CD14-positive monocyte (primary cell): ENCODE measurements at regions not wholly inside any gene's neighbourhood (a gene's known extent, or its start where the extent isn't known, plus 50 kb on each side); places are given as distances from the start of the nearest gene placed in this dataset.

ENCODE experiments used
- DNase-seq, 3 donors: peaks; one replicate each; pipeline ENCODE4 v3.0.0-alpha.2; 2011 to 2022
- H2AFZ ChIP-seq: 2 replicates; pipeline ENCODE4 v1.6.0; 2012; ENCODE audit warnings: mild to moderate bottlenecking, low read depth, low read length, inconsistent platforms; ENCODE audit not compliant: insufficient read depth, poor library complexity, severe bottlenecking
- H3K27ac ChIP-seq, 2 donors: 1 replicate in 1 of 2; 2 replicates in 1 of 2; pipeline ENCODE4 v1.5.1; 2012 to 2013; ENCODE audit warnings: low read length in 2 of 2, control low read depth in 1 of 2, inconsistent platforms in 1 of 2, low read depth in 1 of 2, mild to moderate bottlenecking in 1 of 2
- H3K27me3 ChIP-seq, 2 donors: one replicate each; pipeline versions ENCODE4 v1.6.0 to v1.6.1; 2011 to 2013; ENCODE audit warnings: low read length in 2 of 2; ENCODE audit not compliant: control insufficient read depth in 2 of 2, insufficient read depth in 2 of 2
- H3K36me3 ChIP-seq, 2 donors: replicated peaks in 1 of 2; 1 replicate in 1 of 2; 2 replicates in 1 of 2; pipeline versions ENCODE4 v1.5.1 to v1.6.1; 2012 to 2013; ENCODE audit warnings: low read length in 2 of 2, control low read depth in 1 of 2, inconsistent platforms in 1 of 2, mild to moderate bottlenecking in 1 of 2; ENCODE audit not compliant: insufficient read depth in 2 of 2, control insufficient read depth in 1 of 2
- H3K4me1 ChIP-seq, 2 donors: 1 replicate in 1 of 2; 2 replicates in 1 of 2; pipeline versions ENCODE4 v1.5.1 to v1.6.1; 2012 to 2013; ENCODE audit warnings: low read length in 2 of 2, control low read depth in 1 of 2, inconsistent platforms in 1 of 2, mild to moderate bottlenecking in 1 of 2, moderate library complexity in 1 of 2; ENCODE audit not compliant: insufficient read depth in 2 of 2, control insufficient read depth in 1 of 2
- H3K4me2 ChIP-seq: replicated peaks from 2 replicates; pipeline ENCODE3; 2012; ENCODE audit warnings: low read length, moderate library complexity, mild to moderate bottlenecking; ENCODE audit not compliant: poor library complexity, severe bottlenecking; ENCODE audit errors: extremely low read depth
- H3K4me3 ChIP-seq, 3 experiments: fragments of 200-600 bp in 1 of 3; sonication (generic) in 1 of 3; replicated peaks in 1 of 3; 1 replicate in 2 of 3; 2 replicates in 1 of 3; pipeline ENCODE4 v1.5.1; 2011 to 2013; ENCODE audit warnings: low read length in 3 of 3, mild to moderate bottlenecking in 3 of 3, control low read depth in 2 of 3, low read depth in 2 of 3, inconsistent platforms in 1 of 3, moderate library complexity in 1 of 3
- H3K79me2 ChIP-seq: 2 replicates; pipeline ENCODE4 v1.6.0; 2012; ENCODE audit warnings: mild to moderate bottlenecking, control low read depth, inconsistent platforms, low read length, moderate library complexity; ENCODE audit not compliant: insufficient read depth
- H3K9ac ChIP-seq: 2 replicates; pipeline ENCODE4 v1.6.0; 2017; ENCODE audit warnings: low read length, mild to moderate bottlenecking; ENCODE audit not compliant: insufficient read depth, poor library complexity, severe bottlenecking
- H3K9me3 ChIP-seq, 2 donors: replicated peaks in 1 of 2; 1 replicate in 1 of 2; 2 replicates in 1 of 2; pipeline versions ENCODE4 v1.5.1 to v1.6.1; 2012 to 2013; ENCODE audit warnings: low read length in 2 of 2, control low read depth in 1 of 2; ENCODE audit not compliant: control insufficient read depth in 1 of 2, insufficient read depth in 1 of 2
- H4K20me1 ChIP-seq: 2 replicates; pipeline ENCODE4 v1.6.0; 2012; ENCODE audit warnings: mild to moderate bottlenecking, low read length, control low read depth, moderate library complexity; ENCODE audit not compliant: insufficient read depth
- H3K27ac Mint-ChIP-seq, 7 donors: one replicate each; pipeline ENCODE4 v1.8.0; 2020; ENCODE audit warnings: mild to moderate bottlenecking in 7 of 7, mixed read lengths in 7 of 7, moderate library complexity in 6 of 7, inconsistent platforms in 2 of 7
- H3K27me3 Mint-ChIP-seq, 3 donors: one replicate each; pipeline ENCODE4 v1.8.0; 2021 to 2022; ENCODE audit warnings: low read depth in 3 of 3, mild to moderate bottlenecking in 3 of 3, mixed read lengths in 3 of 3, moderate library complexity in 3 of 3, inconsistent platforms in 1 of 3
- H3K36me3 Mint-ChIP-seq, 2 donors: one replicate each; pipeline ENCODE4 v1.8.0; 2020; ENCODE audit warnings: mixed read lengths in 2 of 2, inconsistent platforms in 1 of 2, mild to moderate bottlenecking in 1 of 2
- H3K4me1 Mint-ChIP-seq: one replicate; pipeline ENCODE4 v1.8.0; 2020; ENCODE audit warnings: mild to moderate bottlenecking, mixed read lengths
- H3K4me3 Mint-ChIP-seq, 2 donors: one replicate each; pipeline ENCODE4 v1.8.0; 2020; ENCODE audit warnings: mild to moderate bottlenecking in 2 of 2, mixed read lengths in 2 of 2, moderate library complexity in 1 of 2
- H3K9me3 Mint-ChIP-seq, 7 donors: one replicate each; pipeline ENCODE4 v1.8.0; 2020 to 2022; ENCODE audit warnings: mixed read lengths in 7 of 7, mild to moderate bottlenecking in 6 of 7, moderate library complexity in 6 of 7, inconsistent platforms in 2 of 7
- WGBS: methylation state at CpG from one replicate; pipeline ENCODE4 v1.1.5; 2013; ENCODE audit warnings: missing lambda C conversion rate; ENCODE audit not compliant: insufficient coverage; 5-methylcytosine and 5-hydroxymethylcytosine counted together
- intact Hi-C, 2 donors: fragments of 100-400 bp; cut with micrococcal nuclease; formaldehyde crosslinking; loops; one replicate each; pipeline versions ENCODE4 v1.15.0 to v1.15.1; 2023
- TF ChIP-seq, protein P1 (sequence below): fragments of 200-600 bp; IDR thresholded peaks from one replicate; pipeline ENCODE4 v1.8.0; 2022; ENCODE audit warnings: antibody characterized with exemption, mild to moderate bottlenecking

DNA sequence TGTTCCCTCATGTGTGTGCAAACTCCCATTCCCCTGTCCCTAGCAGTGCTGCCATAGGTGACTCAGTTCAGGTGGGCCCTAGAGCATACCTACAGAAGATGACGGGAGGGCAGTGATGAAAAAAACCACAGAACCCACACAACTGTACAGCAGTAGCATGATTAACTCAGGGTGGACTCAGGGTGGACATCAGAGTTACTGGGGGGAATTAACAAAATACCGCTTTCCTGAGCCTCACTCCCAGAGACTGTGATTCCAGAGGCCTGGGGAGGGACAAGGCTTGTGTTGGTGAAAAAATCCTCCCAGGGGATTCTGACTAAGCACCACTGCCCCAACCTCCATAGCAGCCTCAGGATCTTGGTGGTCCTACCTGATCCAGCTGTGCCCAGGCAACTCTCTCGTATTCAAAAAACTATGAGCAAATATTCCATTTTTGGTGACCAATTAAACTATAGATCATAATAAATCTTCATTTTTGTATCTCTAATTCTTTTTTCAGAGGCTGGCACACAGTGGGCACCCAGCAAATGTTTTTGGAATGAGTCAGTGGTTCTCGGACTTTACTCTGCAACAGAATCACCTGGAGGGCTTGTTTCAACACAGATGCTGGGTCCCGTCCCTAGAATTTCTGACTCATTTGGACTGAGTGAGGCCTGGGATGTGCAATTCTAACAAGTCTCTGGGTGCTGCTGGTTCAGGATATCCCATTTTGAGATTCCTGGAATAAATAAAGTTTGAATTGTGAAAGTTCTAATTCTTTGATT, 84.1 kb upstream of the NABP1 start:
- Histone ChIP-seq H3K36me3 (no peaks in the 10 kb centered on the region), H2AFZ (no peak overlapping the region), H3K27ac (no peak overlapping the region), H3K4me2 (no peak overlapping the region), H3K27me3 (no peaks in the 10 kb centered on the region), H3K79me2 (no peaks in the 10 kb centered on the region), H3K9ac (no peak overlapping the region), H3K4me3 (no peak overlapping the region), H3K9me3 (no peaks in the 10 kb centered on the region), H3K4me1 (no peaks in the 10 kb centered on the region), H4K20me1 (no peaks in the 10 kb centered on the region)
- 62% methylated on average over 3 of the region's 5 CpGs for WGBS
- Mint-ChIP-seq H3K27me3 (peaks cover 0 to 3% (median 1%) of the 10 kb centered on the region in 3 donors), H3K4me1 (no peaks in the 10 kb centered on the region), H3K9me3 (peaks cover 0 to 4% (median 2%) of the 10 kb centered on the region in 7 donors), H3K36me3 (no peaks in the 10 kb centered on the region), H3K4me3 (no peak overlapping the region), H3K27ac (no peak overlapping the region)
- TF ChIP-seq, protein P1, sequence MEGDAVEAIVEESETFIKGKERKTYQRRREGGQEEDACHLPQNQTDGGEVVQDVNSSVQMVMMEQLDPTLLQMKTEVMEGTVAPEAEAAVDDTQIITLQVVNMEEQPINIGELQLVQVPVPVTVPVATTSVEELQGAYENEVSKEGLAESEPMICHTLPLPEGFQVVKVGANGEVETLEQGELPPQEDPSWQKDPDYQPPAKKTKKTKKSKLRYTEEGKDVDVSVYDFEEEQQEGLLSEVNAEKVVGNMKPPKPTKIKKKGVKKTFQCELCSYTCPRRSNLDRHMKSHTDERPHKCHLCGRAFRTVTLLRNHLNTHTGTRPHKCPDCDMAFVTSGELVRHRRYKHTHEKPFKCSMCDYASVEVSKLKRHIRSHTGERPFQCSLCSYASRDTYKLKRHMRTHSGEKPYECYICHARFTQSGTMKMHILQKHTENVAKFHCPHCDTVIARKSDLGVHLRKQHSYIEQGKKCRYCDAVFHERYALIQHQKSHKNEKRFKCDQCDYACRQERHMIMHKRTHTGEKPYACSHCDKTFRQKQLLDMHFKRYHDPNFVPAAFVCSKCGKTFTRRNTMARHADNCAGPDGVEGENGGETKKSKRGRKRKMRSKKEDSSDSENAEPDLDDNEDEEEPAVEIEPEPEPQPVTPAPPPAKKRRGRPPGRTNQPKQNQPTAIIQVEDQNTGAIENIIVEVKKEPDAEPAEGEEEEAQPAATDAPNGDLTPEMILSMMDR: no peak
- intact Hi-C loops: no loop called here
- no peak for DNase-seq

DNA sequence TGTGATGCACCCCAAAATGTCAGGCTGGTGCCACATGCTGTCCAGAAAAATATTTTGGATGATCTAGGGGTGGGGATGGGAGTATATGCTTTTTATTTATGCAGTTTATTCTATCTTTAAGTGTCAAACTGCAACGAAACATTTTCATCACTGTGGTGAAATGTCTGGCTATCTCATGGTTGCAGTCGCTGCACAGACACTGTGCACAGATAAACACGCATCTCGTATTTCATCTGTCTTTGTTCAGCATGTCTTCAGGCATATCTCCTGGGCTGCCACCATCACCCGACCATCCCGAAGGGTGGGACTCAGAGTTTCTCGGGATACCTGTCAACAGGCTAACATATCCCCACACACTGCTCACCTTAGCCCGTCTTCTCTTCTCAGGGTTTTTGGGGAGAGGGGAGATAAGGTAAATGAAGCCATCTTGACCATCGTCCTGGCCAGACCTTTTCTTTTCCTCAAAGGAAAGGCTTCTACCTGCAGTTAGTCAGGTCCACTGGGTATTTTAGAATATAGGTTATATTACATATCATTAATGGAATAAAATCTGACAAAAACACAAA, 80.7 kb upstream of the NABP1 start:
- Histone ChIP-seq H3K79me2 (no peaks in the 10 kb centered on the region), H2AFZ (no peak overlapping the region), H3K4me3 (no peak overlapping the region), H3K9me3 (no peaks in the 10 kb centered on the region), H3K36me3 (no peaks in the 10 kb centered on the region), H3K4me2 (no peak overlapping the region), H3K9ac (no peak overlapping the region), H3K27me3 (no peaks in the 10 kb centered on the region), H3K27ac (no peak overlapping the region), H4K20me1 (no peaks in the 10 kb centered on the region), H3K4me1 (peaks cover 0 to 4% of the 10 kb centered on the region in 2 donors)
- intact Hi-C loops: no loop called here
- Mint-ChIP-seq H3K4me3 (no peak overlapping the region), H3K27ac (no peak overlapping the region), H3K4me1 (peaks cover 8% of the 10 kb centered on the region), H3K27me3 (peaks cover 0 to 5% (median 1%) of the 10 kb centered on the region in 3 donors), H3K36me3 (no peaks in the 10 kb centered on the region), H3K9me3 (peaks cover 0 to 4% (median 0%) of the 10 kb centered on the region in 7 donors)
- 95% methylated on average over 3 of the region's 9 CpGs for WGBS
- TF ChIP-seq, protein P1: no peak
- DNase-seq: no peak
